ENCODE measurements at regions not wholly inside any gene's neighbourhood (a gene's known extent, or its start where the extent isn't known, plus 50 kb on each side); places are given as distances from the start of the nearest gene placed in this dataset.

- Histone ChIP-seq H3K27me3 (ENCODE audit: control insufficient read depth, insufficient read depth, low read length) (no peaks in the 10 kb centered on the region), H3K9me3 (ENCODE audit: control insufficient read depth in 2 of 3, insufficient read depth in 1 of 3, low read length in 3 of 3) (no peaks in the 10 kb centered on the region), H3K9ac (ENCODE audit: low read length in 3 of 3) (no peak overlapping the region), H3K4me1 (ENCODE audit: control insufficient read depth in 2 of 3, insufficient read depth in 2 of 3, low read depth in 1 of 3, low read length in 3 of 3) (no peaks in the 10 kb centered on the region), H3K27ac (ENCODE audit: low read depth in 2 of 2, low read length in 2 of 2) (no peak overlapping the region), H3K36me3 (ENCODE audit: control insufficient read depth in 2 of 3, insufficient read depth in 3 of 3, low read length in 3 of 3) (no peaks in the 10 kb centered on the region), H3K4me3 (ENCODE audit: low read length in 3 of 3) (no peak overlapping the region)
- intact Hi-C loops (cut with DNase I): no loop called here
- TF ChIP-seq, protein P1, sequence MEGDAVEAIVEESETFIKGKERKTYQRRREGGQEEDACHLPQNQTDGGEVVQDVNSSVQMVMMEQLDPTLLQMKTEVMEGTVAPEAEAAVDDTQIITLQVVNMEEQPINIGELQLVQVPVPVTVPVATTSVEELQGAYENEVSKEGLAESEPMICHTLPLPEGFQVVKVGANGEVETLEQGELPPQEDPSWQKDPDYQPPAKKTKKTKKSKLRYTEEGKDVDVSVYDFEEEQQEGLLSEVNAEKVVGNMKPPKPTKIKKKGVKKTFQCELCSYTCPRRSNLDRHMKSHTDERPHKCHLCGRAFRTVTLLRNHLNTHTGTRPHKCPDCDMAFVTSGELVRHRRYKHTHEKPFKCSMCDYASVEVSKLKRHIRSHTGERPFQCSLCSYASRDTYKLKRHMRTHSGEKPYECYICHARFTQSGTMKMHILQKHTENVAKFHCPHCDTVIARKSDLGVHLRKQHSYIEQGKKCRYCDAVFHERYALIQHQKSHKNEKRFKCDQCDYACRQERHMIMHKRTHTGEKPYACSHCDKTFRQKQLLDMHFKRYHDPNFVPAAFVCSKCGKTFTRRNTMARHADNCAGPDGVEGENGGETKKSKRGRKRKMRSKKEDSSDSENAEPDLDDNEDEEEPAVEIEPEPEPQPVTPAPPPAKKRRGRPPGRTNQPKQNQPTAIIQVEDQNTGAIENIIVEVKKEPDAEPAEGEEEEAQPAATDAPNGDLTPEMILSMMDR (IDR thresholded peaks at IDR 0.05; ENCODE audit: borderline replicate concordance, extremely low read depth, insufficient read depth): no peak
- DNase-seq (no peak), FAIRE-seq (no peak)
These were observed 125.5 kb upstream of the RMST start for GRCh38 chr12:97336900-97337751.

- no peak overlapping the region for H3K9ac ChIP-seq (ENCODE audit: low read length in 3 of 3)
- H3K9me3 ChIP-seq (ENCODE audit: control insufficient read depth in 2 of 3, insufficient read depth in 1 of 3, low read length in 3 of 3): no peaks in the 10 kb centered on the region
- H3K4me3 ChIP-seq (ENCODE audit: low read length in 3 of 3): no peak overlapping the region
- TF ChIP-seq, protein P1 (IDR thresholded peaks at IDR 0.05; ENCODE audit: borderline replicate concordance, extremely low read depth, insufficient read depth): no peak
- no peak for DNase-seq
- H3K27me3 ChIP-seq (ENCODE audit: control insufficient read depth, insufficient read depth, low read length): no peaks in the 10 kb centered on the region
- intact Hi-C loops (cut with DNase I): no loop called here
- FAIRE-seq: no peak
- H3K36me3 ChIP-seq (ENCODE audit: control insufficient read depth in 2 of 3, insufficient read depth in 3 of 3, low read length in 3 of 3): no peaks in the 10 kb centered on the region
- no peaks in the 10 kb centered on the region for H3K4me1 ChIP-seq (ENCODE audit: control insufficient read depth in 2 of 3, insufficient read depth in 2 of 3, low read depth in 1 of 3, low read length in 3 of 3)
- no peak overlapping the region for H3K27ac ChIP-seq (ENCODE audit: low read depth in 2 of 2, low read length in 2 of 2)
These were observed 120.5 kb upstream of the RMST start for GRCh38 chr12:97342130-97342529.

DNA sequence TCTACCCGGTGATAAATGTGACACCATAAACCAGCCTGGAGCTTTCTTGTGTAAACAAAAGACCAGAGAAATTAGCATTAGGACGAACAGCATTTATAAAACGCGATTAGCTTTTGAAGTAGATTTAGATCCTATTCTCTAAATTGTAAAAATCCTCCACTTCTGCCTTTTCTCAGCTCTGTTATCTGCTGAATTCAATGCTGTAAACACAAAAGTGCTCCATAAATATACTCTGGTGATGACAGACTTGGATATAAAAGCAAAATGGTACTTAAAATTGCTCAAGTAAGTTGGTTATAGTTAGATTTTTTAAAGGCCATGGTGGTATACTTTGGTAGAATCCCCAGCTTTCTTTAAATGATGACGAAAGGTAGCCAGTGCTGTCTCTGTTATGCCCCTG is 114.6 kb upstream of the RMST start:
- TF ChIP-seq, protein P1 (IDR thresholded peaks at IDR 0.05; ENCODE audit: borderline replicate concordance, extremely low read depth, insufficient read depth): no peak
- Histone ChIP-seq H3K4me1 (ENCODE audit: control insufficient read depth in 2 of 3, insufficient read depth in 2 of 3, low read depth in 1 of 3, low read length in 3 of 3) (no peaks in the 10 kb centered on the region), H3K27me3 (ENCODE audit: control insufficient read depth, insufficient read depth, low read length) (no peaks in the 10 kb centered on the region), H3K9ac (ENCODE audit: low read length in 3 of 3) (no peak overlapping the region), H3K27ac (ENCODE audit: low read depth in 2 of 2, low read length in 2 of 2) (no peak overlapping the region), H3K36me3 (ENCODE audit: control insufficient read depth in 2 of 3, insufficient read depth in 3 of 3, low read length in 3 of 3) (no peaks in the 10 kb centered on the region), H3K4me3 (ENCODE audit: low read length in 3 of 3) (no peak overlapping the region), H3K9me3 (ENCODE audit: control insufficient read depth in 2 of 3, insufficient read depth in 1 of 3, low read length in 3 of 3) (no peaks in the 10 kb centered on the region)
- DNase-seq (no peak), FAIRE-seq (no peak)
- intact Hi-C loops (cut with DNase I): no loop called here

Data from kidney (tissue), 13 donors.